Hematopoietic multipotent progenitor cell treated with erythropoietin and hydrocortisone succinate and interleukin-3 and kit ligand, for 4 days (in vitro differentiated cells): ENCODE measurements at regions not wholly inside any gene's neighbourhood (a gene's known extent, or its start where the extent isn't known, plus 50 kb on each side); places are given as distances from the start of the nearest gene placed in this dataset.

ENCODE experiments used
- DNase-seq: peaks from one replicate; pipeline ENCODE4 v3.0.0-alpha.2; 2015

DNA sequence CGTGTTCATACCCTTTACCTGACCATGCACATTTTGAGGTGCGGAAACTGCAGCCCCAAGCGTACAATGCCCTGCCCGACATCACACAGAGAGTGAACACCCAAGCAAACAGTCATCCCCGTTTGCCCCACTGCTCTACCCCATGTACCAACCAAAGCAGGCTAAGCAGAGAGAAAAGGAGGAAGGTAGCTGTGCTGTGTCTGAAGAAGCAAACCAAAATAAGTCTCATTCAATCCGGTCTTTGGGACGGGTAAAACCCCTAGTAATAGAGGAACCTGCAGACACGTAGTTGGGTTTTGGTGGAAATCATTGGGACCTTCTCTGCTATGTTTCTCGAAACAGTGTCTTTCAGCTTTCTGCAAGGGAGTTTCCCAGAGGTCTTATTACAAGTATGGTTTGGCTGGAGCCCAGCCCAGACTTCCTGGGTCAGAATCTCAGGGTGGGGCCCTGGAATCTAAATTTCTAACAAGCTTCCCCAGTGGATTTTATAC, 164.6 kb upstream of the HES1 start:
- DNase-seq: peak; percentile 31

DNA sequence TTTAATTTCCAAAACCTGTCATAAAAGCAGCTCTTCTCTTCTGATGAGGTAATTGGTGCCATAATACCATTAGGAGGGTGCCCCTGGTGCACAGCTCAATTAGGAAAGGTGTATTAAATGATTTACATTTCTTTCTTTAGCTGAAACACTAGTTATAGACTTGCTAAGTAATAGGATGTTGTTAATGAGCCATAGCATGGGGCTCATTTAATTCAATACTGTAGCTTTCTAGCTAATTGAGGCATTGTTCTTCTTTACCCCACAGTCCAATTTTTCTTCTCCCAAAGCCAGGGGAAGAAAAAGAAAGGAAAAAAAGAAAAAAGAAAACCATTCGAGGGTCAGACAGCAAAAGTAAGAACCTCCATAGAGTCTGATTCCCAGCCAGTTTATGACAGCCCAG, 164.0 kb upstream of the HES1 start:
- no peak for DNase-seq

DNA sequence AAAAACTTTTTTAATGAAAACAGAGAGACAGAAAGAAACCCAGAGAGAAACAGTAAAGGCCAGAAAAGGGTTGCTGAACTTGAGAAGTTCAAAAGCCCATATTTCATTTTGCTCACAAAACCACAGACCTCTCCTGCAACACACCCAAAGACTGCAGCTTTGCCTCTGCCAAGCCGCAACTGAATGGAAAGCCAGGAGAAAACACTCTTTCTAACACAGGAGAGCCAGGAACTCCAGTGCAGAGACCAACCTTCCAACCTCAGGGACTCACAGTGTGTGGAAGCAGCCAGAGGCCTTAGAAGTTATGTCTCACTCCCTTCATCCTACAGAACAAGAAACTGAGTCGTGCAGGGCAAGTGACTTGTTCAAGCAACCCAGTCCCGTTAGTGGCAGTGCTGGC, 163.1 kb upstream of the HES1 start:
- DNase-seq: no peak

DNA sequence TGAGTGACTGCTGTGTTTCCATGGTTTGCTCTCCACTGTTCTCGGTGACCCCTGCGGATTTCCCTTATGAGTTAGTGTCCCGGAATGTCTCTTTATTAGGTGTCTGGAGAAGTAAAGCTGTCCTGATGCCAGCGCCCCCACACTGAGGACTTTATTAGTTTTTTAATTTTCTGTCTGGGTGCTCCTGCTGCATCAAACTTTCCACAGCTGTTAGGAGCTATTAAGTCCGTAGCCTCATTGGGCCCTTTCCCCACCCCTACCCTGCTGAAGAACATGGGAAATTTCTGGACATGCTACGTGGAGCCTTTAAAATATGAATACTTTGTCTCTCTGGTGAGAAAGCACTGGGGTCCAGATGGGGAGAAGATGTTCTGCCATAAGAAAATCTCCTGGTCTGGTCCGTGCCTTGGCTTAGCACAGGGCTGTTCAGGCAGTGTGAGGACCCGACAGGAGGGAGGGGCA, 161.7 kb upstream of the HES1 start:
- DNase-seq: no peak

DNA sequence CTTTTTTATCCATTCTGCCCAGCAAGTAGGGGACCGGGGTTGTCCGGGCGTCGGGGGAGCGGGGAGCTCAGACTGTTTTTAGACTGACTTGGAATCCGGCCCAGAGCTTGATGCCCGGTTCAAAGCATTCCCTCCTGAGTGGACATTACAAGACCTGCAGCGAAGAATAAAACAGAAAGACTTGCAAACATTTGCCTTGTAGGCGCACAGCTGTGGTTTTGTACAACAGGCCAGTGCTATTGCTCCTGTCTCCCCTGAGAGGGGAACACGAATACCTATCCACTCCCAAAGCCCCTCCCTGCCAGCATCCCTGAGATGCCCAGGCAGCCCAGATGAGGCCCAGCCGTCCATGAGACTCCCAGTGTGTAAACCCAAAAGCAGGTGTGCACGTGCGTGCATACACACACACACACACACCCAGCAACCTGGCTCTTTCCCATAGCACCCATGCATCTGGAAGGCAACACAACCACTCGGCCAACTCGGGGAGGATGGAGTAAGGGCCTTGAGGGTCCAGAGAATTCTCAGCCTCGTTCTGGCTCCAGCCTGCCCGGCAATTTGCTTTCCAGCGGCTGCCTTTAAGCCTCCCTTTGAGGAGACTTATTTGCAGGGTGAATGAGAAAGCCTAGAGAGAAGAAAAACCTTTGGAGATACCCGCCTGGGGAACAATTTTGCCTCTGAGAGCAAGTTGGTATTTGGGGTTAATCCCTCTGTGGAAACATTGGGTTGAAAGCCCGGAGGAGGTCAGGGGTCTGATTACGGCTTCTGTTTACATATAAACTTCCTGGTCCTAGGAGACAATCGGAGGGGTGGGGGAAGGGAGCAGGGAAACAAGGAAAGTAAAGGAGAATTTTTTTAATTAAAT, 161.0 kb upstream of the HES1 start:
- no peak for DNase-seq

DNA sequence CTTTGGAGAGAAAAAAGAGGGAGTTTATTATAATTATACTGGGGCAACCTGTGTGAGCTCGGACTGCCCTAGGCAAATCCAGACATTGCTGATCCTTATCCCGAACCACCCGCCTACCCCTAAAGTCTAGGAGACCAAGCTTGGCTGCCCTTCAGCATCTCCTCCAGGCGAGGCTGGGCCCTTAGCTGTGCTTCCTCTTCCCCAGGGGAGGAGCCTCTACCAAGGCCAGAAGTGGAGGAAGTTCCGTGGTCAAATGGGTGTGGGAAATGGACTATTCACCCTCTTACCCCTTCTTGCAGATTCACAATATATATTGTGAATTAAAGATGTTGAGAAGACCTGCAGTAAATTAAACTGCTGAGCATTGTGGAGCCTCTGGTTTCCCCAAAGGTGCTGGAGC, 158.3 kb upstream of the HES1 start:
- peak; percentile 38 for DNase-seq

DNA sequence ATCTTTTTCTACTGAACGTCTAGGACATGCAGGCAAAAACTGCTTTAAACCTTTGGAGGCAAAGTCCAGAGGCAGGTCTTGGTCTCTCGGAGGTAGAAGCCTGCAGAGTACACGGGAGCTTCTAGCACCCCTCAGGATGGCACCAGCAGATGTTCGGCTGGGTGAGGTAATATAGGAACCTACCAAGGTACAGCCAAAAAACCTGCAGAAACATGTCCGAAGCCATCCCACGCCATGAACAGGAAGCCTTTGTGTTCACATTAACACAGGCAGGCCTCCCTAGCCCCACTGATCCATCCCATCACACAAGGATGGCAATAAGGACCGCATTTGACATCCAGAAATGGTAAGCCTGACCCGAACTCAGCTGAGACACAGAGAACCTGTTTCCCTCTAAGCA, 157.9 kb upstream of the HES1 start:
- no peak for DNase-seq

DNA sequence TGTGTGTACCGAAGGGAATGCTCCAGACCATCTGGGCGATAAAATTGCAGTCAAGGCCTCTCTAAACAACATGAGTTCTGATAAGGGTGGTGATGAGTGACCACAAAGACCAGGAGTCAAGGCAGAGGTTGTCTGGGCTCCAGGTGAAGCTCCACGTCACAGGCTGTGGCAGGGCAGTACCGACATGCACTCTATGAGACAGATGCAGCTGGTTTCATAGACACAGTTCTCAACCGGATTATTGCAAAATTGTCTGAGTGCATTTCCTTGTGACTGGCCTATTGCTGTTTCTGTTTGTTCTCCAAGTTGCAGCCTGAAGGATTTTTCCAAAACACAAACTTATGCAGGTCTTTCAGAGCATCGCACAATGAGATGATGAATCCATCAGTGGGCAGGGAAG, 157.5 kb upstream of the HES1 start:
- DNase-seq: no peak

DNA sequence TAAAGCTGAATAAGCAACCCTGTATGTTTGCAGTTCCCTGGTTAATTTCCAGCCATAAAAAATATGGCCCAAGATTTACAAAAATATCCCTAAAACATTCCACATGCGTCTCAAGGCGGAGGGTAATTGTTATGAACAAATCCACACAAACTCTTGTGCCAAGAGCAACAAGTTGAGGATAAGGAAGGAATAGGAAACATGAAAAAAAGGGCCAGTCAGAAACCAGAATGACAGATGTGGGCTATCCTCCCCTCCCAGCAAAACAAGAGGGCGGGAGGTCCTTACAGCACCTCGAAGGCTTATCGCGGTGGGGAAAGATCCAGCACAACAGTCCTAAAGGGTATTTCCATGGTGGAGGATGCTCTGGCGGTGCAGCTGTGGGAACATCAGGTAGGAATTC, 155.6 kb upstream of the HES1 start:
- no peak for DNase-seq

DNA sequence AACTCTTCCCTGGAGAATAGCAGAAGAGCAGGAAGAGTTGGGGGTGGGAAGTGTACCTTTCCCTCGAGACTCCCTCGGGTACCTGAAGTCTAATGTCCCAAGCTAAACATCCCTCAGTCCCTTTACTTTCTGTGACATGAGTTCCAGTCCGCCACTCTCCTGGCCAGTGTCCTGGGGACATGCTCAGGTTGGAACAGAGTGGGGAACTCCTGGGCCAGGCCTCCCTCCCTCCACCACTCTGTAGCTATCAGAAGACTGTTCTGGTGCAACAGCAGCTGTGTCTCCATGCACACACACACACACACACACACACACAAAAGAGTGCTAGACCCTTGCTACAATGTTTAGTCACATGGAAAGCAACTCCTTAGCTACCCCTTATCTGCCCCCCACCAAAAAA, 155.0 kb upstream of the HES1 start:
- no peak for DNase-seq

DNA sequence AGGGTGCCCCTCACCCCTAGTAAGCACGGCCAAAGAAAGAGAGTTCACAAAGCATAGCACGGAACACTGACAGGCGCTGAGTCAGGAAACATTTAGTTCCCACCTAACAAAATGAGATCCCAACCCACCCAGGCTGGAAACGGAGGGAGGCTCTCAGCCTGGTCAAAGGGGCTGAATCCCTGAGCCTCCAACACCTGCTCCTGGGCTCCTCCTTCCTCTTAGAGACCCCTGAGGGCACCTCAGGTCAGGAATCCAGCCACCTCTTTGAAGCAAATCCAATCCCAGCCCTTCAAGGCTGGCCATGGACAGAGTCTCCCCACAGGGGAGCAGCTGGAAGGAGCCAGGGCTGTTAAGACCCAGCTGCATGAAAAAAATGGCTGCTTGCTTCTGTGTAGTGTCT, 154.4 kb upstream of the HES1 start:
- no peak for DNase-seq

DNA sequence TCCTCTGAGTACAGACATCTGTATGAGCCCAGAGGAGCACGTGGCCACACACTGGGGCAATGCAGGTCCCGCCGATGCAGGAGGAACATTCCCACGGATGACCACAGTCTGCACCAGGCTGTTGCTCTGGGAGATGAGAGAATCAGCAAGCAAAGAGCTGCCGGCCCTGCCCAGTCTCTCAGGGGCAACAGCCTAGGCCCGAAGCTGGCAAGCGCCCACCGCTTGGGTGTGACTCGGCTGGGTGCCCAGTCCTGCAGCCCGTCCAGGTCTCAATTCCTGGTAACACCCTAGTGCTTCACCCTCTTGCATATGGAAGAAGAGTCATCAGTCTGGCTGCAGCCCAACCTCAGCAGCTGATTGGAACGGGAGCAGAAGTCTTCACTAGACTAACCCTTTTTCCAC, 153.7 kb upstream of the HES1 start:
- no peak for DNase-seq

DNA sequence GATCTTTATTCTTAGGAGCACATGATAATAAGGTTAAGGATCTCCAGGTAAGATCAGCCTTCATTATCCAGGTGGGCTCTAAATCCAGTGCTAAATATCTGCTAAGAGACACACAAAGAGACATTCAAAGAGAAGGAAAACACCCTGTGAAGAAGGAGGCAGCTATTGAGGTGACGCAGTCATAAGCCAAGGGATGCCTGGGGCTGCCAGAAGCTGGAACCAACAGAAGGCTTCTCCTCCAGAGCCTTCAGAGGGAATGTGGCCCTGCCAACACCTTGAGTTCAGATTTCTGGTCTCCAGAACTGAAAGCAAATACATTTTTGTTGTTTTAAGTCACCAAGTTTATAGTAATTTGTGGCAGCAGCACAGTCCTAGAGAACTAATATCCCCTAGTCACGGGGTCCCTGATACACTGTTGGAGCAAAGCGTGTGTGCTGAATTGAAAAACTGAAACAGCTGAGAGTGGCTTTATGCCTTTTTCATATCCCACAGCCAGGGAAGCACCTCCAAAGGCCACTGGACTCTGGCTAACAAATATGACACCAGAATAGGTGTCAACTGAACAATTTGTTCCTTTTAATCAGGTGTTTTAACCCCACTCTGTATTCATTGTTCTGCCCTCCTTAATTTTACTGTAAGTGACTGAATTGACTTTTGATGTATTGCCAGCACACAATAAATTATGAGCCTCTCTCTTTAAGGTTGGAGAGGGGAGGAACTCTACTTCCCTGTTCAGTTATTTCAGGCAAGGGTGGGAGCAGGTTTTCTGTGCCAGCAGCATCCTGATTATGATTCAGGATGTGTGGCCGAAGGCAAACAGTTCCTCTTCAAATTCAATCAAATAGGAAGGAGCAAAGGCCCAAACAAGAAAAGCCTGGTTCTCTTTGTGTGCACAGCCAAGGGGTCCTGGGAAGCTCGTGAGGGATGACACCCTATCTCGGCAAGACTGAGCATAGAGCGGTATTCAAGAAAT, 151.8 kb upstream of the HES1 start:
- DNase-seq: no peak

DNA sequence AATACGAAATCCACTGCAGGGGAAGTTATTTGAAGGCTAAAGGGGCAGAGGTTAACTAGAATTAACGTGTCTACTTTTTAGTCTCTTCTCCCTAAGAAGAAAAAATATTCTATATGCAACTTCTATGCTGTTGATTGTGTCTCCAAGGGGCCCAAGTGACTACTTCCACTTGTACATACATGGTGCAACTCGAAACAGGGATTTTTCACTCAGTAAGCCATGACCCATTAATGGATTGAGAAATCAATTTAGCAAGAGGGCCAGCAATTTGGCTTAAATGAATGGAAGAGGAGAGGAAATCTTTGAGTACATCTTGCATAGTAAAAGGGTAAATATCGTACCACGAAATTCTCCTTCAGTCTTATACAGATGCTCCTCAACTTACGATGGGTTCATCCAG, 151.1 kb upstream of the HES1 start:
- no peak for DNase-seq

DNA sequence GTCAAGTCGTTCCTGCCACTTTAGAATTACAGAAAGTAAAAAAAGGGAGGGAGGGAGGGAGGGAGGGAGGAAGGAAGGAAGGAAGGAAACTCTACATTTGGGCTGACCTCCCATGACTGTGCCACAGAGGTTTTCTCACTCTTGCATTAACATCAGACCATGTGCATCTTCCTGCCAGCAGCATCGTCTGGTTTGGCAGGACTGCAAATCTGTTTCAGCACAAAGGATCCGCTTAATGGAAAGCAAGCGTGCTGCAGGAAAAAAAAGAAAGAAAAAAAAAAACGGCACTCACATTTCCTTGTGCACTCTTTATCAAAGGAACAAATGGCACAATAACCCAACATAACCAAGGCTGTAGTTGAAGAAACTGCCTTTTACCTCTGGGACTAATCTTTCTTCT, 148.8 kb upstream of the HES1 start:
- DNase-seq: no peak

DNA sequence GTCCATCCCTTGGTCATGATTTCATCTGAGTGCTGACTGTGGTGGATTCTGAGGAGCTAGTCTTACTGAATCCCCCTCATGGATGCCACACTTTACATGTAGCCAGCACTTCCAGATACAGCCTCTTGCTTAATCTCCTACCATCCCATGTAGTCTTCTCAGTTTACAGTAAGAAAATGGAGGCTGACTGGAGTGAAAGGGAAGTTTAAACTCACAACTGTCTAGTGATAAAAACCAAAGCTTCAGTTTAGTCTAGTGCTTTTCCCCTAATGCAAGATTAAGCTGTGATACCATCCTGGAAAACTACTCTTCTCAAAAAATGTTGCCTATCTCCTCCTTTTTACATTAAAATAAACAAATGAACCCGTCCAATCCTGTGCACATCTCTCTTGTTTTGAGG, 146.8 kb upstream of the HES1 start:
- no peak for DNase-seq

DNA sequence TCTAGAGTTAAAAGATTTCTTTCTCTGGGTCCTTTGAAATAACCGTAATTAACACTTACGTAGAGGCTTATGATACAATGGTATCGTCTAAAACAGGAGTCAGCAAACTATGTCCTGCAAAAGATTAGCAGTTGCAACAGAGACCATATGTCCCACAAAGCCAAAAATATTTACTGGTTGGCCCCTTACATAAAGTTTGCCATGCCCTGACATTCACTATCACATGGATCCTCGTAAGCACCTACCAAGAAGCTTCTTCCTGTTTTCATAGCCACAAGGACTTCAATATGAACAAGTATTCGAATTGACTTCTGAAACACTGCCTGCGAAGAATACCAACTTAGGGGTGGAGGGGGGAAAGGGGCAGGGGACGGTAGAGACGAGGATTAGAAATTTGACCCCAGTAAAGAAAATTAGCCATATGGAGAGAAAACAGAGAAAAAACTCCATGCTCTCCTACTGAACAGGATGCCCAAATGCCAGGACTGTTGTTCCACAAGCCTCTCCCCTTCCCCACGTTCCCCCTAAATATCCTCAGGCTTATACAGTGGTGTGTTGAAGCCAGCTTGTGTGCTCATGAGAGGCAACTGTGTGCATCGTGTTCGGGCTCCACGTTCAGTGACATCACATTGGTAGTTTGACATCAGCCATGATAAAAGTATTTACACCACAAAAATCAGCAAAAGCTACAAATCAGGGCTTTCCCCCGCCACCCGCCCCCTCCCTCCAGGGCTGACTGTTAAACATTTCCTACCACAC, 144.1 kb upstream of the HES1 start:
- no peak for DNase-seq

DNA sequence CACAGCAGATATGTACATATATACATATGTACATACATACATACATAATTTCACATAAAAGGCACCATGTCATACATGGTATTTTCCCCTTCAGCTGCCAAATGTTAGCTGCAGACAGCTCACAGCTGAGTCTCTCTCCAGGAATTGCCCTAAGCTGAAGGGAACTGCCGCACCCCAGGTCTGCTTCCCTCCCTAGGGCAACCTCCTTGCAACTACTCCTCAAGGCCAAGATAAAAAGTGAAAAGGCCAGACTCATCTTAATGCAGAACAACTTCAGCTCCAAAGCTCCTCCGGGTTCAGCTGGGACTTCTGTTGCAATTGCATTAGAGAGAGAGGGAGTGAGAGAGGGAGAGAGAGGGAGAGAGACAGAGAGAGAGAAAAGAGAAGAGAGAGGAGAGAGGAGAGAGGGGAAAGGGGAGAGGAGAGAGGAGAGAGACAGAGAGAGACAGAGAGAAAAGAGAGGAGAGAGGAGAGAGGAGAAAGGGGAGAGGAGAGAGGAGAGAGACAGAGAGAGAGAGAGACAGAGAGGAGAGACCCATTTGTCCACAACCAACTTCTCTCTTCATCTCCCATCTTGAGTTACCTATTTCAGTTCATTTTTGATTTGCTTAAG, 143.4 kb upstream of the HES1 start:
- no peak for DNase-seq

DNA sequence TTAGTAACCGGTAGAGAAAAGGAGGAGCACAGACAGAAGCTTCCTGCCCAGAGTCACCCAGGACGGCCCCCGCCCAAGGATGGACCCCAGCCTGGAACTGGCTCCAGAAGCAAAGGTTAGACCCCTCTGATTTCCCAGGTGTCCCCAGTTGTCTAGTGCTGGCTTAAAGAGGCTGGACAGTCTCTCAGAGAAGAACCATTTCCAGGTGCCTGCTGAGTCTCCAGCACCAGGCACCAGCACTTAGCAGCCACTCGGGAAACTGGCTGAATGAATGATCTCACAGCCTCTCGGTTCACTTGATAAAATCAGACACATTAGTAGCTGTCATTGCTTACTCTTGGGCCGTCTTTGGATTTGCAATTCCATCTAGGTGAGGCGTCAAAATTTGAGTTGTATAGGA, 139.7 kb upstream of the HES1 start:
- DNase-seq: no peak

DNA sequence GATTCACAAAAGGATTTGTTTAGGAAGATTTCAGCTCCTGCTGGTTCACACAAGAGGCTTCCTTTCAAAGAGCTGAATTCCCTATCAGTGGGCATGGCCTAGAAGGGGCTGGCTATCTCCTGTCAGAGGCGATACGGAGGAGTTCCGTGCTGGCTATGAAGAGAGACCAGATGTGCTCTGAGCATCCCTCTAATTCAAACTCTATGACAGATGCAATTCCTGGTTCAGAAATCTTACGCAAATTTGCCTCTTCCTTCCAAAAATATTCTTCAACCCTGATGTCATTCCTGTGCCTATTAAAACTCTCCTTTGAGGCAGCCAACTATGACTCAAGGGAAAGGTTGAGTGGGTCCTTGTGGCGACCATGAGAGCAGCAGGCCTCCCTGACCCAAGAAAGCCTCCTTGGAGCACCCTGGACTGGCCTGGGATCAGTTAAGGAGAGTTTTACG, 139.3 kb upstream of the HES1 start:
- DNase-seq: no peak

DNA sequence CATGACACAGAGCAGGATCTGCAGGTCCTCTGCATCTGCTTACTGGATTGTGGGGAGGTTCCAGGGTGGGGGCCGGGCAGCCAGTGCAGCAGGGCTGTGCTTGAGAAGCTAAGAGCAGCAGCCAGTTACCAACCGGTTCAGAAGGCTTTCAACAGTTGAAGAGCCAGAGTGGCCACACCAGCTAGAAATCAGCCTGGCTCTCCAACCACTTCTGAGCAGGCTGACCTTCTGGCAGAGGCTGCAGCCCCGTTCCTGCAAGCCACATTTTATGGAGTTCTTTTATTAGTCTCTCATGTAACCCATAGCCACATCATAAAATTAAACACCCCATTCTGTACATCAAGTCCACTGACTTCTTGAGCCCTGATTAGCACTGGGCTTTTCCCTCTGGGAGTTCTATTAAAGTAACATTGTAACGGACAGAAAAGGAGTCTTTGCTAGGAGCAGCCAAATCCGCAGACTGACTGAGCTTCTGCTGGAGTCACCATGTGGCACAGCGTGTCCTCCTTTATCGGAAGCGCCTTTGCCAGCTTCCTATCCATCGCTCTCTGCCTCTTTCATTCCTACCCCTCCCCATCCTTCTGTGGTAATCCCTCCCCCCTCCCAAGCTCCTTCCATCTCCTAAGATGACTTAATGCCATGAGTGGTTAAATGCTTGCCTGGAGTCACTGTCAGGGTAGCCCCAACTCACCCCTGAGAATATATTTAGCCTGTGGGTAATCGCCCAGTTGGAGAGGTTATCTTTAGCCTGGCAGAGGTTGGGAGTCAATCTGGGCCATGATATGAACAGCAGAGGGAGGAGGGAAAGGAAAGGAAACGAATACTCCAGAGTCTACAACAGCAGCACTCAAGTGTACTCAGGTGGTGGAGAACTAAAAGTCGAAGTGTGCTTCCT, 138.5 kb upstream of the HES1 start:
- DNase-seq: peak; percentile 85

DNA sequence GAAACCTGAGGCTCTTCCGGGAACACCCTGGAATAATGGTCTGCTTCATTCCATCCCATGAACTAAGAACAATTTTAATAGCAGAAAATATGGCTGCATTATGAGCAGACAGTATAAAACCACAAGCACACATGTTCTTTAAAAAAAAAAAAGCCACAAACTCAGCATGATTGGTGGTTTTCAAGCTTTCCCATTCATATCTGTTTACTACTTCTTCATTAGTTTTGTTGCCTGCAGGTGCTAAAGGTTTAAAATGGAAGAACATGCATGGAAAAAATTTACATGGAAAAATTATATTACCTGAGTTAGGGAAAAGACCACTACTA, 137.9 kb upstream of the HES1 start:
- DNase-seq: peak; percentile 75
